ENCODE measurements at regions not wholly inside any gene's neighbourhood (a gene's known extent, or its start where the extent isn't known, plus 50 kb on each side); places are given as distances from the start of the nearest gene placed in this dataset.

DNA sequence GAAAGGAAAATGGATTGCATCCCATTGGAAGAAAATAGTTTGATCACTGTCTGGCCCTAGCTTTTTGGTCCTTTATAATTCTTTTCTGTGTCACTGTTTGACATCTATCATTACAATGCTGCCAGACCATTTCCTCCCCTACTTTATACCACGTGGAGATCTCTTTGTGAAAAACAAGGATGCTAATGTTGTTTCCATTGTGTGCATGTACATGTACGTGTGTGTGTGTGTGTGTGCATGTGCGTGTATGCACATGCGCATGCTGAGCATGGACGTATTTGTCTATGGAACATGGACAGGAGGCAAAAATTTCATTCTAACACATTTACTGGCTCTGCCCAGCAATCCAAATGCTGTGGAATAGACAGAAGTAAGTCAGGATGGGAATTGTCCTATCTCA is 153.1 kb upstream of the PLXNA2 start:
- Histone ChIP-seq H2BK12ac (ENCODE audit: low read length) (no peak overlapping the region), H2BK5ac (ENCODE audit: low read depth, low read length, poor library complexity) (no peak overlapping the region), H2AK5ac (ENCODE audit: low read length) (no peak overlapping the region), H3K9me3 (ENCODE audit: insufficient read depth, low read depth, low read length) (no peaks in the 10 kb centered on the region), H2AFZ (ENCODE audit: insufficient read depth, low read length, poor library complexity) (no peak overlapping the region), H3K27me3 (ENCODE audit: insufficient read depth, low read length) (no peaks in the 10 kb centered on the region), H4K8ac (ENCODE audit: low read depth, low read length) (no peak overlapping the region), H4K12ac (ENCODE audit: low read depth, low read length) (no peak overlapping the region), H3K4me3 (ENCODE audit: low read depth, low read length) (no peak overlapping the region), H3K4me2 (ENCODE audit: low read length) (no peak overlapping the region), H3K36me3 (ENCODE audit: control insufficient read depth in 1 of 2, insufficient read depth in 2 of 2, low read length in 2 of 2) (no peaks in the 10 kb centered on the region), H3K14ac (ENCODE audit: low read length) (no peak overlapping the region), H2BK120ac (ENCODE audit: insufficient read depth, low read length, poor library complexity) (no peak overlapping the region), H3K18ac (ENCODE audit: low read length) (no peak overlapping the region), H3K79me2 (ENCODE audit: control insufficient read depth, insufficient read depth, low read length, poor library complexity) (no peaks in the 10 kb centered on the region), H3K9ac (ENCODE audit: low read length) (no peak overlapping the region), H3K27ac (ENCODE audit: low read depth, low read length) (no peak overlapping the region), H3K4ac (ENCODE audit: low read depth, low read length) (no peak overlapping the region), H3K4me1 (ENCODE audit: control insufficient read depth in 1 of 2, insufficient read depth in 2 of 2, low read length in 2 of 2) (peaks cover 0 to 3% of the 10 kb centered on the region in 2 experiments), H4K91ac (ENCODE audit: low read depth, low read length) (no peak overlapping the region), H3K23ac (ENCODE audit: low read length) (no peak overlapping the region), H3K79me1 (ENCODE audit: low read length) (no peaks in the 10 kb centered on the region)
- no CpG with 5 or more reads among the region's 5 CpGs for WGBS (ENCODE audit: extremely low coverage, insufficient coverage, insufficient read length)
- DNase-seq: no peak

DNA sequence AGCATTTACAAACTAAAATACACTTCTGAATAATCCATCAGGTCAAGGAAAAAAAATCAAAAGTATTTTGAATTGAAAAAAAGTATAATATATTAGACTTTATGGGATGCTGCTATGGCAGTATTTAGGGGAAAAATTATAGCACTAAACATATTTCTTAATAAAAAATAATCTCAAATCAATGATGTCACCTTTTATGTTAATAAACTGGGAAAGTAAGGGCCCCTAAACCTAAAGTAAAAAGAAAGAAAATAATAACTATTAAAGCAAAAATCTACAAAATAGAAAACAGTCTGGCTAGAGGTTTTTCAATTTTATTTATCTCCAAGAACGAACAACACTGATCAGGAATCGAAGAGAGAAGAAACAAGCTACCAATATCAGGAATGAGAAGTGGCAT is 160.8 kb upstream of the PLXNA2 start:
- no peak overlapping the region for H4K12ac ChIP-seq (ENCODE audit: low read depth, low read length)
- H4K8ac ChIP-seq (ENCODE audit: low read depth, low read length): no peak overlapping the region
- no peaks in the 10 kb centered on the region for H3K4me1 ChIP-seq (ENCODE audit: control insufficient read depth in 1 of 2, insufficient read depth in 2 of 2, low read length in 2 of 2)
- no peak for DNase-seq
- no peak overlapping the region for H3K4me3 ChIP-seq (ENCODE audit: low read depth, low read length)
- no peak overlapping the region for H3K27ac ChIP-seq (ENCODE audit: low read depth, low read length)
- H3K9me3 ChIP-seq (ENCODE audit: insufficient read depth, low read depth, low read length): no peaks in the 10 kb centered on the region
- H3K4ac ChIP-seq (ENCODE audit: low read depth, low read length): no peak overlapping the region
- no peaks in the 10 kb centered on the region for H3K27me3 ChIP-seq (ENCODE audit: insufficient read depth, low read length)
- H2BK5ac ChIP-seq (ENCODE audit: low read depth, low read length, poor library complexity): no peak overlapping the region
- no peak overlapping the region for H4K91ac ChIP-seq (ENCODE audit: low read depth, low read length)
- H2AFZ ChIP-seq (ENCODE audit: insufficient read depth, low read length, poor library complexity): no peak overlapping the region
- WGBS (ENCODE audit: extremely low coverage, insufficient coverage, insufficient read length): no CpG with 5 or more reads among the region's 2 CpGs
- H2AK5ac ChIP-seq (ENCODE audit: low read length): no peak overlapping the region
- H3K23ac ChIP-seq (ENCODE audit: low read length): no peak overlapping the region
- no peaks in the 10 kb centered on the region for H3K79me1 ChIP-seq (ENCODE audit: low read length)
- H3K4me2 ChIP-seq (ENCODE audit: low read length): no peak overlapping the region
- H2BK12ac ChIP-seq (ENCODE audit: low read length): no peak overlapping the region
- no peaks in the 10 kb centered on the region for H3K79me2 ChIP-seq (ENCODE audit: control insufficient read depth, insufficient read depth, low read length, poor library complexity)
- no peaks in the 10 kb centered on the region for H3K36me3 ChIP-seq (ENCODE audit: control insufficient read depth in 1 of 2, insufficient read depth in 2 of 2, low read length in 2 of 2)
- H3K18ac ChIP-seq (ENCODE audit: low read length): no peak overlapping the region
- no peak overlapping the region for H3K14ac ChIP-seq (ENCODE audit: low read length)
- H3K9ac ChIP-seq (ENCODE audit: low read length): no peak overlapping the region
- H2BK120ac ChIP-seq (ENCODE audit: insufficient read depth, low read length, poor library complexity): no peak overlapping the region

DNA sequence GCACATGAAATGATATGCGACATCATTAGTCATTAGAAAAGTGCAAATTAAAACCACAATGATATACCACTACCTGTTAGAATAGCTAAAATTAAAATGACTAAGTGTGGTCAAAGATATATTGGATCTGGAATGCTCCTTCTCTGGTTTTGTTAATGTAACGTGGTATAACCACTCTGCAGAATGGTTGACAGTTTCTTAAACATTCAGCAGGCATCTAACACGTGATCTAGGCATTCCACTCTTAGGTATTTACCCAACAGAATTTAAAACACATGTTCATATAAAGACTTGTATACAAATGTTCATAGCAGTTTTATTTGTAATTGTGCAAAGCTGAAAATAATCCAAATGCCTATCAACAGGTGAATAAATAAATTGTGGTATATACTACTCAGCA is 165.0 kb upstream of the PLXNA2 start:
- no peak overlapping the region for H3K9ac ChIP-seq (ENCODE audit: low read length)
- no peak overlapping the region for H2AFZ ChIP-seq (ENCODE audit: insufficient read depth, low read length, poor library complexity)
- H3K4me2 ChIP-seq (ENCODE audit: low read length): no peak overlapping the region
- no peak overlapping the region for H2BK5ac ChIP-seq (ENCODE audit: low read depth, low read length, poor library complexity)
- no peaks in the 10 kb centered on the region for H3K27me3 ChIP-seq (ENCODE audit: insufficient read depth, low read length)
- H3K23ac ChIP-seq (ENCODE audit: low read length): no peak overlapping the region
- H2AK5ac ChIP-seq (ENCODE audit: low read length): no peak overlapping the region
- H2BK12ac ChIP-seq (ENCODE audit: low read length): no peak overlapping the region
- no peak overlapping the region for H4K91ac ChIP-seq (ENCODE audit: low read depth, low read length)
- no peak overlapping the region for H3K18ac ChIP-seq (ENCODE audit: low read length)
- no peak overlapping the region for H3K14ac ChIP-seq (ENCODE audit: low read length)
- H3K36me3 ChIP-seq (ENCODE audit: control insufficient read depth in 1 of 2, insufficient read depth in 2 of 2, low read length in 2 of 2): no peaks in the 10 kb centered on the region
- H3K4ac ChIP-seq (ENCODE audit: low read depth, low read length): no peak overlapping the region
- H4K8ac ChIP-seq (ENCODE audit: low read depth, low read length): no peak overlapping the region
- H3K4me3 ChIP-seq (ENCODE audit: low read depth, low read length): no peak overlapping the region
- no peak overlapping the region for H4K12ac ChIP-seq (ENCODE audit: low read depth, low read length)
- no peaks in the 10 kb centered on the region for H3K4me1 ChIP-seq (ENCODE audit: control insufficient read depth in 1 of 2, insufficient read depth in 2 of 2, low read length in 2 of 2)
- no peaks in the 10 kb centered on the region for H3K9me3 ChIP-seq (ENCODE audit: insufficient read depth, low read depth, low read length)
- no peak for DNase-seq
- no peak overlapping the region for H2BK120ac ChIP-seq (ENCODE audit: insufficient read depth, low read length, poor library complexity)
- H3K79me1 ChIP-seq (ENCODE audit: low read length): no peaks in the 10 kb centered on the region
- no peaks in the 10 kb centered on the region for H3K79me2 ChIP-seq (ENCODE audit: control insufficient read depth, insufficient read depth, low read length, poor library complexity)
- H3K27ac ChIP-seq (ENCODE audit: low read depth, low read length): no peak overlapping the region
- WGBS (ENCODE audit: extremely low coverage, insufficient coverage, insufficient read length): no CpG with 5 or more reads among the region's 3 CpGs

GRCh38 chr1:208410409-208410808 is 166.2 kb upstream of the PLXNA2 start:
- DNase-seq: no peak
- Histone ChIP-seq H4K8ac (ENCODE audit: low read depth, low read length) (no peak overlapping the region), H3K9ac (ENCODE audit: low read length) (no peak overlapping the region), H3K14ac (ENCODE audit: low read length) (no peak overlapping the region), H3K18ac (ENCODE audit: low read length) (no peak overlapping the region), H4K91ac (ENCODE audit: low read depth, low read length) (no peak overlapping the region), H2BK120ac (ENCODE audit: insufficient read depth, low read length, poor library complexity) (no peak overlapping the region), H3K23ac (ENCODE audit: low read length) (no peak overlapping the region), H3K36me3 (ENCODE audit: control insufficient read depth in 1 of 2, insufficient read depth in 2 of 2, low read length in 2 of 2) (no peaks in the 10 kb centered on the region), H2AK5ac (ENCODE audit: low read length) (no peak overlapping the region), H2AFZ (ENCODE audit: insufficient read depth, low read length, poor library complexity) (no peak overlapping the region), H3K4me2 (ENCODE audit: low read length) (no peak overlapping the region), H3K79me1 (ENCODE audit: low read length) (no peaks in the 10 kb centered on the region), H3K27me3 (ENCODE audit: insufficient read depth, low read length) (no peaks in the 10 kb centered on the region), H3K4me1 (ENCODE audit: control insufficient read depth in 1 of 2, insufficient read depth in 2 of 2, low read length in 2 of 2) (no peaks in the 10 kb centered on the region), H3K79me2 (ENCODE audit: control insufficient read depth, insufficient read depth, low read length, poor library complexity) (no peaks in the 10 kb centered on the region), H3K4me3 (ENCODE audit: low read depth, low read length) (no peak overlapping the region), H2BK12ac (ENCODE audit: low read length) (no peak overlapping the region), H3K4ac (ENCODE audit: low read depth, low read length) (no peak overlapping the region), H3K27ac (ENCODE audit: low read depth, low read length) (no peak overlapping the region), H3K9me3 (ENCODE audit: insufficient read depth, low read depth, low read length) (no peaks in the 10 kb centered on the region), H2BK5ac (ENCODE audit: low read depth, low read length, poor library complexity) (no peak overlapping the region), H4K12ac (ENCODE audit: low read depth, low read length) (no peak overlapping the region)
- no CpG with 5 or more reads among the region's 5 CpGs for WGBS (ENCODE audit: extremely low coverage, insufficient coverage, insufficient read length)
